SK-N-SH treated with all-trans-retinoic acid at 6 μM for 48 hours (cell line): ENCODE measurements at regions not wholly inside any gene's neighbourhood (a gene's known extent, or its start where the extent isn't known, plus 50 kb on each side); places are given as distances from the start of the nearest gene placed in this dataset.

Experiments used
- PATZ1 ChIP-seq: fragments of 250-450 bp; sonication (Bioruptor Pico); IDR thresholded peaks from 2 replicates; pipeline ENCODE4 v1.8.0; 2020; ENCODE audit warnings: mild to moderate bottlenecking, moderate library complexity, borderline replicate concordance
- TSHZ2 ChIP-seq: fragments of 250-450 bp; sonication (Bioruptor Pico); IDR thresholded peaks from 2 replicates; pipeline ENCODE4 v1.5.0; 2020; ENCODE audit warnings: mild to moderate bottlenecking, moderate library complexity
- ZFP3 ChIP-seq: fragments of 250-450 bp; sonication (Bioruptor Pico); IDR thresholded peaks from 2 replicates; pipeline ENCODE4 v1.5.0; 2020; ENCODE audit warnings: mild to moderate bottlenecking, moderate library complexity
- ZFP30 ChIP-seq: fragments of 450-650 bp; formaldehyde crosslinking; IDR thresholded peaks from 2 replicates; pipeline ENCODE4 v1.5.0; 2022; ENCODE audit warnings: mild to moderate bottlenecking, moderate library complexity
- ZNF8 ChIP-seq: fragments of 450-650 bp; formaldehyde crosslinking; IDR thresholded peaks from 2 replicates; pipeline ENCODE4 v1.5.0; 2020; ENCODE audit warnings: mild to moderate bottlenecking, moderate library complexity

- TF ChIP-seq TSHZ2 (CRISPR knock-in tag) (no peak), ZNF8 (CRISPR knock-in tag) (no peak), ZFP30 (CRISPR knock-in tag) (no peak), PATZ1 (CRISPR knock-in tag) (no peak), ZFP3 (CRISPR knock-in tag) (no peak)
Observed at GRCh38 chr16:35485915-35486314, 2026.5 kb downstream of the TP53TG3F start.
